Activated T-helper 2 cell treated with anti-CD3 and anti-CD28 coated beads, Interferon-gamma antibody, Interleukin-2, Interleukin-4, amounts not matched to agents 10 μg/mL and 5 μg/mL and 100 μg/mL, durations not matched to agents 14 hours and 24 hours and 36 hours (primary cell): ENCODE measurements at regions not wholly inside any gene's neighbourhood (a gene's known extent, or its start where the extent isn't known, plus 50 kb on each side); places are given as distances from the start of the nearest gene placed in this dataset.
"Not testable (repeated sequence)": the region's sequence is repeated elsewhere in the genome, so short reads cannot be mapped to it uniquely, and the experiment has no call there.

Experiments
- DNase-seq: peaks from one replicate; pipeline ENCODE4 v3.0.0; 2021; ENCODE audit warnings: low spot score
- H3K27ac Mint-ChIP-seq: one replicate; pipeline ENCODE4 v1.8.0; 2021; ENCODE audit warnings: mixed read lengths
- H3K27me3 Mint-ChIP-seq: one replicate; pipeline ENCODE4 v1.8.0; 2021; ENCODE audit warnings: low read depth, mixed read lengths
- H3K36me3 Mint-ChIP-seq: one replicate; pipeline ENCODE4 v1.8.0; 2021; ENCODE audit warnings: low read depth, mixed read lengths
- H3K4me1 Mint-ChIP-seq: one replicate; pipeline ENCODE4 v1.8.0; 2021; ENCODE audit warnings: low read depth, mixed read lengths
- H3K4me3 Mint-ChIP-seq: one replicate; pipeline ENCODE4 v1.8.0; 2021; ENCODE audit warnings: low read depth, mild to moderate bottlenecking, moderate library complexity, mixed read lengths
- H3K9me3 Mint-ChIP-seq: one replicate; pipeline ENCODE4 v1.8.0; 2021; ENCODE audit warnings: mixed read lengths
- intact Hi-C: fragments of 100-400 bp; cut with micrococcal nuclease; formaldehyde crosslinking; loops from one replicate; pipeline ENCODE4 v1.15.1; 2023

DNA sequence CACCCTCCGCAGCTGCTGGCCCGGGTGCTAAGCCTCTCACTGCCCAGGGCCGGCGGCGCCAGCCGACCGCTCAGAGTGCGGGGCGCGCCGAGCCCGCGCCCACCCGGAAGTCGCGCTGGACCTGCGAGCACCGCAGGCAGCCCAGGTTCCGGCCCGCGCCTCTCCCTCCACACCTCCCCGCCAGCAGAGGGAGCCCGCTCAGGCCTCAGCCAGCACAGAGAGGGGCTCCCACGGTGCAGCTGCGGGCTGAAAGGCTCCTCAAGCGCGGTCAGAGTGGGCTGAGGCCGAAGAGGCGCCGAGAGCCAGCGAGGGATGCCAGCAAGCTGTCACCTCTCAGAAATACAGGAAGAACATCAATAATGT lies 202.0 kb upstream of the C1QTNF3 start:
- H3K9me3 Mint-ChIP-seq, intact Hi-C loops, H3K27ac Mint-ChIP-seq, H3K4me3 Mint-ChIP-seq, H3K27me3 Mint-ChIP-seq, H3K36me3 Mint-ChIP-seq, DNase-seq: not testable (repeated sequence)
- peaks cover 10% of the 10 kb centered on the region for H3K4me1 Mint-ChIP-seq

DNA sequence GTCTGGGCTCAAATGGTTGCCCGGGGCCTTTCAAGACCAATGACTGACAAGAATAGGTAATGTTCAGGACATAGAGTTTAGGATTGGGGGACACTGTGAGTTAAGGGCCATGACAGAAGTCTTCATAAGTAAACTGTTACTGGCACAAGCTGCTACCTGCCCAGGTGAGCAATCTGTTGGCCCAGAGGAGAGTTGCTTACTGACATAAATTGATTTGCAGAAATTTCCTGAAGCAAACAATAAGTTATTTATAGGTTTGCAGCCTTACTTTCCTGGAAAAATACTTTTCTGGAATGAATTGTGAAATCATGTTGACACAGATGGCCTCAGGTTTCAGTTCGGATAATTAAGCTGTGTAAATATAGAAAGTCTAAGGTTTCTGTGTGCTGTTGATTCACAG lies 202.8 kb upstream of the C1QTNF3 start:
- H3K9me3 Mint-ChIP-seq, H3K36me3 Mint-ChIP-seq, H3K4me1 Mint-ChIP-seq, intact Hi-C loops, H3K27me3 Mint-ChIP-seq: not testable (repeated sequence)
- peak overlapping the region; percentile 35 for H3K27ac Mint-ChIP-seq
- peak overlapping the region; percentile 67 for H3K4me3 Mint-ChIP-seq
- peak; percentile 14 for DNase-seq

DNA sequence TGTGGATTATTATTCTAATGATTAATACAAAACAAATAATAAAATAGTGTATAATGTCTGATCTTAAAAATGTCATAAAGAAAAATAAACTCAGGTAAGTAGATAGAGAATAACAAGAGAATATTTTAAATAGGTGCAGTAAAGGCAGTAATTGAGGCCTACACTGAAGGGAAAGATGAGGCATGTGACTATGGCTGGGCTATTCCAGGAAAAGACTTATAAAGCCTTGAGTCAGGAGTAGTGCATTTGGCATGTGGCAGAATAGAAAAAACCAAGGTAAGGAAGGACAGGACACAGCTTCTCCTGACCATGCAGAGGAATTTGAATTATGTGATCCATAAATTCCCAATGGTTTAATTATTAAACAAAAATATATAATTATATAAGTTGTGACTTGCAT lies 215.6 kb upstream of the C1QTNF3 start:
- H3K4me1 Mint-ChIP-seq, H3K4me3 Mint-ChIP-seq, H3K27ac Mint-ChIP-seq, DNase-seq, H3K9me3 Mint-ChIP-seq, H3K27me3 Mint-ChIP-seq, intact Hi-C loops, H3K36me3 Mint-ChIP-seq: not testable (repeated sequence)

DNA sequence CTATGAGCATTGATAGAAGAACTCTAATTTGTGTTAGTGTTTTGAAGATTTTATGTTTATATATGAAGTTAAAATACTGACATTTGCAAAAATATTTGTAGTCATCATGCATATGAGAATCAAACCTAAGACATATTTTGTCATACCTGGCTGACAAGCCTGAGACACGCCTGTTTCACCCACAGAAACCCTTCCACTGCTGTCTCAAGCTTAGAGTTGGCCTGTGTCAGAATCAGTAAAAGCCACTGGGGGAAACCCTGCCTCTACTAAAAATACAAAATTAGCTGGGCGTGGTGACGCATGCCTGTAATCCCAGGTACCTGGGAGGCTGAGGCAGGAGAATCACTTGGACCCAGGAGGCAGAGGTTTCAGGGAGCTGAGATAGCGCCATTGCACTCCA lies 218.0 kb upstream of the C1QTNF3 start:
- H3K4me1 Mint-ChIP-seq, DNase-seq, intact Hi-C loops, H3K27ac Mint-ChIP-seq, H3K4me3 Mint-ChIP-seq, H3K36me3 Mint-ChIP-seq, H3K9me3 Mint-ChIP-seq, H3K27me3 Mint-ChIP-seq: not testable (repeated sequence)

GRCh38 chr5:34266151-34266550 lies 223.1 kb upstream of the C1QTNF3 start:
- H3K4me1 Mint-ChIP-seq, H3K4me3 Mint-ChIP-seq, intact Hi-C loops, H3K27me3 Mint-ChIP-seq, H3K27ac Mint-ChIP-seq, H3K9me3 Mint-ChIP-seq, DNase-seq, H3K36me3 Mint-ChIP-seq: not testable (repeated sequence)

- H3K36me3 Mint-ChIP-seq, H3K27me3 Mint-ChIP-seq, H3K9me3 Mint-ChIP-seq, H3K4me3 Mint-ChIP-seq, intact Hi-C loops, H3K27ac Mint-ChIP-seq, DNase-seq, H3K4me1 Mint-ChIP-seq: not testable (repeated sequence)
Measured at GRCh38 chr5:34296759-34297158, 253.7 kb upstream of the C1QTNF3 start.

DNA sequence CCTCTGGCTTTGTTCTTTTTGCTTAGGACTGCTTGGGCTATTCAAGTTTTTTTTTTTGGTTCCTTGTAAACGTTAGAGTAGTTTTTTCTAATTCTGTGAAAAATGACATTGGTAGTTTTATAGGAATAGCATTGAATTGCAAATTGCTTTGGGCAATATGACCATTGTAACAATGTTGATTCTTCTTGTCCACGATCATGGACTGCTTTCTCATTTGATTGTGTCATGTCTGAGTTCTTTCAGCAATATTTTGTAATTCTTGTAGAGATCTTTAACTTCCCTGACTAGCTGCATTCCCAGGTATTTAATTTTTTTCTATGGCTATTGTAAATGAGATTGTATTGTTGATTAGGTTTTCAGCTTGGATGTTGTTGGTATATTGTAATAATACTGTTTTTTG lies 286.2 kb upstream of the C1QTNF3 start:
- H3K4me3 Mint-ChIP-seq, DNase-seq, H3K9me3 Mint-ChIP-seq, H3K27ac Mint-ChIP-seq, intact Hi-C loops, H3K36me3 Mint-ChIP-seq, H3K4me1 Mint-ChIP-seq, H3K27me3 Mint-ChIP-seq: not testable (repeated sequence)

DNA sequence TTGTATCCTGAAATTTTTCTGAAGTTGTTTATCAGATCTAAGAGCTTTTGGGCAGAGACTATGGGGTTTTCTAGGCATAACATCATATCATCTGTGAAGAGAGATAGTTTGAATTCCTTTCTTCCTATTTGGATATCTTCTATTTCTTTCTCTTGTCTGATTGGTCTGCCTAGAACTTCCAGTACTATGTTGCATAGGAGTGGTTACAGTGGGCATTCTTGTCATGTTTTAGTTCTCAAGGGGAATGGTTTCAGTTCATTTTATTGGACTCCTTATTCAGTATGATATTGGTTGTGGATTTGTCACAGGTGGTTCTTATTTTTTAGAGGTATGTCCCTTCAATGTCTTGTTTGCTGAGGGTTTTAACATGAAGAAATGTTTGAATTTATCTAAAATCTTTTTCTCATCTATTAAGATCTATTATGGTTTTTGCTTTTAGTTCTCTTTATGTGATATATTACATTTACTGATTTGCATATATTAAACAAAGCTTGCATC lies 286.6 kb upstream of the C1QTNF3 start:
- H3K27ac Mint-ChIP-seq, H3K36me3 Mint-ChIP-seq, H3K4me1 Mint-ChIP-seq, H3K4me3 Mint-ChIP-seq, DNase-seq, H3K9me3 Mint-ChIP-seq, H3K27me3 Mint-ChIP-seq, intact Hi-C loops: not testable (repeated sequence)

GRCh38 chr5:34331928-34332454 lies 289.0 kb upstream of the C1QTNF3 start:
- intact Hi-C loops, H3K4me1 Mint-ChIP-seq, H3K36me3 Mint-ChIP-seq, H3K9me3 Mint-ChIP-seq, H3K27ac Mint-ChIP-seq, DNase-seq, H3K27me3 Mint-ChIP-seq, H3K4me3 Mint-ChIP-seq: not testable (repeated sequence)

GRCh38 chr5:34339408-34340001 lies 296.5 kb upstream of the C1QTNF3 start:
- H3K27ac Mint-ChIP-seq, H3K9me3 Mint-ChIP-seq, DNase-seq, H3K36me3 Mint-ChIP-seq, intact Hi-C loops, H3K27me3 Mint-ChIP-seq, H3K4me3 Mint-ChIP-seq, H3K4me1 Mint-ChIP-seq: not testable (repeated sequence)

- H3K27ac Mint-ChIP-seq, H3K27me3 Mint-ChIP-seq, H3K9me3 Mint-ChIP-seq, H3K4me3 Mint-ChIP-seq, intact Hi-C loops, H3K4me1 Mint-ChIP-seq, DNase-seq, H3K36me3 Mint-ChIP-seq: not testable (repeated sequence)
Measured at GRCh38 chr5:34354440-34354839, 301.7 kb upstream of the RAI14 start.

DNA sequence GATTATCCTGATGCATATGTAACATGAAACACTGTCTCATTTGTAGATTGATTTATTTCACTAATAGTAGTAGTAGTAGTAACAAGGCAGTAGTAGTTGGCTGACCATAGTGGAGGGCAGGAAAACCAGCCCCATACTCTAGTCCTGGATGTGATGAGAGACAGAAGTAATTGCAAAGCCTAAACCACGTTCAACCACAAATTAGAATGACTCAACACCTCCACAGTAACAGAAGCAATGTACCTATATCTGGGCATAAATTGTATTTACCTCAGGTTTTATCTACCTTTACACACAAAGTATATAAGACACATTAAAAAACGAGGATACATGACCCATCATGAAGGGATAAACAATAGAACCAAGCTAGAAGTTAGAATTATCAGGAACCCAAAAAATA lies 284.7 kb upstream of the RAI14 start:
- H3K9me3 Mint-ChIP-seq, H3K27me3 Mint-ChIP-seq: not testable (repeated sequence)

GRCh38 chr5:34371817-34372216 lies 284.3 kb upstream of the RAI14 start:
- H3K4me3 Mint-ChIP-seq, H3K36me3 Mint-ChIP-seq, intact Hi-C loops, H3K27me3 Mint-ChIP-seq, H3K9me3 Mint-ChIP-seq, DNase-seq, H3K27ac Mint-ChIP-seq, H3K4me1 Mint-ChIP-seq: not testable (repeated sequence)

More for the DNA sequence above, 284.7 kb upstream of the RAI14 start:
- H3K4me3 Mint-ChIP-seq, H3K36me3 Mint-ChIP-seq, intact Hi-C loops, H3K4me1 Mint-ChIP-seq, H3K27ac Mint-ChIP-seq, DNase-seq: not testable (repeated sequence)

GRCh38 chr5:34372739-34373138 lies 283.4 kb upstream of the RAI14 start:
- H3K27me3 Mint-ChIP-seq, H3K4me1 Mint-ChIP-seq, H3K4me3 Mint-ChIP-seq, H3K9me3 Mint-ChIP-seq, DNase-seq, intact Hi-C loops, H3K36me3 Mint-ChIP-seq, H3K27ac Mint-ChIP-seq: not testable (repeated sequence)
